HepG2 (cell line): ENCODE measurements at regions not wholly inside any gene's neighbourhood (a gene's known extent, or its start where the extent isn't known, plus 50 kb on each side); places are given as distances from the start of the nearest gene placed in this dataset.

ENCODE experiments used
- BRCA1 ChIP-seq: sonication (generic); formaldehyde crosslinking; IDR thresholded peaks from 2 replicates; pipeline ENCODE4 v1.4.0; 2020; ENCODE audit warnings: missing genetic modification reagents
- CBX5 ChIP-seq: sonication (generic); formaldehyde crosslinking; IDR thresholded peaks from 2 replicates; pipeline ENCODE4 v1.4.0; 2020; ENCODE audit warnings: missing genetic modification reagents, borderline replicate concordance
- CEBPG ChIP-seq: IDR thresholded peaks from 2 replicates; pipeline ENCODE4 v1.6.1; 2016
- GABPB1 ChIP-seq: IDR thresholded peaks from 2 replicates; pipeline ENCODE4 v1.6.1; 2016; ENCODE audit warnings: mild to moderate bottlenecking, missing genetic modification reagents, moderate library complexity, missing compliant biosample characterization
- HMG20A ChIP-seq: IDR thresholded peaks from 2 replicates; pipeline ENCODE4 v1.6.1; 2016; ENCODE audit warnings: borderline replicate concordance
- KMT2B ChIP-seq: IDR thresholded peaks from 2 replicates; pipeline ENCODE4 v1.6.1; 2016; ENCODE audit warnings: missing genetic modification reagents, missing compliant biosample characterization
- RBM39 ChIP-seq: fragments of 200-400 bp; formaldehyde crosslinking; IDR thresholded peaks from one replicate; pipeline ENCODE4 v1.6.1; 2018; ENCODE audit warnings: antibody characterized with exemption, mild to moderate bottlenecking, low read depth, low read length; ENCODE audit not compliant: poor library complexity, severe bottlenecking
- RXRB ChIP-seq: IDR thresholded peaks from 2 replicates; pipeline ENCODE4 v1.6.1; 2016; ENCODE audit warnings: borderline replicate concordance, missing genetic modification reagents, missing compliant biosample characterization
- SNRNP70 ChIP-seq: fragments of 200-400 bp; formaldehyde crosslinking; IDR thresholded peaks from 2 replicates; pipeline ENCODE4 v1.6.1; 2017; ENCODE audit warnings: mild to moderate bottlenecking, low read depth, low read length, moderate library complexity
- SOX6 ChIP-seq, 2 experiments: fragments of 450-650 bp in 1 of 2; sonication (generic) in 1 of 2; formaldehyde crosslinking in 1 of 2; IDR thresholded peaks; 2 replicates each; pipeline versions ENCODE4 v1.4.0 to v1.6.1; 2017 to 2020; ENCODE audit warnings: antibody characterized with exemption in 1 of 2, mild to moderate bottlenecking in 1 of 2, missing genetic modification reagents in 1 of 2
- TSC22D2 ChIP-seq: sonication (generic); formaldehyde crosslinking; IDR thresholded peaks from 2 replicates; pipeline ENCODE4 v1.5.1; 2020; ENCODE audit warnings: missing genetic modification reagents, mild to moderate bottlenecking, borderline replicate concordance
- ZC3H4 ChIP-seq: sonication (generic); formaldehyde crosslinking; IDR thresholded peaks from 2 replicates; pipeline ENCODE4 v1.4.0; 2020; ENCODE audit warnings: missing genetic modification reagents, borderline replicate concordance
- ZFP90 ChIP-seq: sonication (generic); formaldehyde crosslinking; IDR thresholded peaks from 2 replicates; pipeline ENCODE4 v1.8.0; 2022; ENCODE audit warnings: missing genetic modification reagents, mild to moderate bottlenecking, inconsistent platforms, borderline replicate concordance
- ZMYM2 ChIP-seq: sonication (generic); formaldehyde crosslinking; IDR thresholded peaks from 2 replicates; pipeline ENCODE4 v1.8.0; 2022; ENCODE audit warnings: mild to moderate bottlenecking, missing genetic modification reagents
- ZNF121 ChIP-seq: sonication (generic); formaldehyde crosslinking; IDR thresholded peaks from 2 replicates; pipeline ENCODE4 v1.5.0; 2020; ENCODE audit warnings: mild to moderate bottlenecking, missing genetic modification reagents
- ZNF296 ChIP-seq: sonication (generic); formaldehyde crosslinking; conservative IDR thresholded peaks from 2 replicates; pipeline ENCODE4 v1.5.0; 2020; ENCODE audit warnings: mild to moderate bottlenecking, missing genetic modification reagents
- ZNF556 ChIP-seq: sonication (generic); formaldehyde crosslinking; IDR thresholded peaks from 2 replicates; pipeline ENCODE4 v1.4.0; 2020; ENCODE audit warnings: mild to moderate bottlenecking, missing genetic modification reagents, borderline replicate concordance
- TF ChIP-seq, protein P1 (sequence below): fragments of 450-650 bp; IDR thresholded peaks from 2 replicates; pipeline ENCODE4 v1.6.1; 2016
- TF ChIP-seq, protein P2 (sequence below): sonication (generic); formaldehyde crosslinking; conservative IDR thresholded peaks from 2 replicates; pipeline ENCODE4 v1.8.0; 2022; ENCODE audit warnings: missing genetic modification reagents
- TF ChIP-seq, protein P3 (sequence below): sonication (generic); formaldehyde crosslinking; IDR thresholded peaks from 2 replicates; pipeline ENCODE4 v1.5.0; 2020; ENCODE audit warnings: mild to moderate bottlenecking, missing genetic modification reagents
- TF ChIP-seq, protein P4 (sequence below): sonication (generic); formaldehyde crosslinking; IDR thresholded peaks from 2 replicates; pipeline ENCODE4 v1.8.1; 2023; ENCODE audit warnings: missing genetic modification reagents, inconsistent platforms, borderline replicate concordance
- TF ChIP-seq, protein P5 (sequence below): sonication (generic); formaldehyde crosslinking; IDR thresholded peaks from 2 replicates; pipeline ENCODE4 v1.5.0; 2020; ENCODE audit warnings: mild to moderate bottlenecking, missing genetic modification reagents, moderate library complexity

DNA sequence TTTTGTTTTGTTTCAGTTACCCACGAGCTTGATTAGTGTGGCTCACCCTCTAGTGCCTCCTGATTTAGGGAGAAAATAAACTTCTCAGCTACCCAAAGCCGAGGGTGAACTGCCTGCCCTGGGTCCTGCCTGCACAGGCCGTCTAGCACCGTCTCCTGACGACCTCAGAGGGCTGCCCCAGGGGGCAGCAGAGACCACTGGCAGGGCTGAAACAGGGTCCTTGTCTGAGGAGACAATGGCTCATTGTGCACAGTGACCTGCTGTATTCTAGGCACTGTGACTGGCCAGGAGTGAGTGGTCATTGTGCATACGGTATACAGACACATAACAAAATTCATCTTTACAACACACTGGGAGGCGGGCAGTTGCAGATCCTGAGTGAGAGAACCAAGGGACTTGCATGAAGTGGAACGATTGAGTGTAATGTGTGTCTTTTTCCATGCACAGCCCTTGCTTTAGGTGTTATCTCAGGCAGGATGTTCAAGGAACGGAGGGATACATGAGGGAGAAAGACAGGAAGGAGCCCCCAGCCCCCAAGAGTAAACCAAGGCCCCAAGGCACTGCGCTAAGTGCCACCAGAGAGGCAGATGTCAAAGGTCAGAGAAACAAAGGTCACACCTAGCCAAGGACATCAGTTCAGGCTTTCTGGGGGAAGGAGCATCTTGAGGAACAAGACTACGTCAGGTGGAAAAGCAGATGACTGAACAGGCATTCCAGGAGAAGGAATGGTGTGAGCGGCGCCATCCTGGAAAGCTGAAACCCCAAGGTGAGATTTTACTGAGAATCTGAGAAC is 421.3 kb downstream of the LPIN1 start (continued):
- TF ChIP-seq, protein P1, sequence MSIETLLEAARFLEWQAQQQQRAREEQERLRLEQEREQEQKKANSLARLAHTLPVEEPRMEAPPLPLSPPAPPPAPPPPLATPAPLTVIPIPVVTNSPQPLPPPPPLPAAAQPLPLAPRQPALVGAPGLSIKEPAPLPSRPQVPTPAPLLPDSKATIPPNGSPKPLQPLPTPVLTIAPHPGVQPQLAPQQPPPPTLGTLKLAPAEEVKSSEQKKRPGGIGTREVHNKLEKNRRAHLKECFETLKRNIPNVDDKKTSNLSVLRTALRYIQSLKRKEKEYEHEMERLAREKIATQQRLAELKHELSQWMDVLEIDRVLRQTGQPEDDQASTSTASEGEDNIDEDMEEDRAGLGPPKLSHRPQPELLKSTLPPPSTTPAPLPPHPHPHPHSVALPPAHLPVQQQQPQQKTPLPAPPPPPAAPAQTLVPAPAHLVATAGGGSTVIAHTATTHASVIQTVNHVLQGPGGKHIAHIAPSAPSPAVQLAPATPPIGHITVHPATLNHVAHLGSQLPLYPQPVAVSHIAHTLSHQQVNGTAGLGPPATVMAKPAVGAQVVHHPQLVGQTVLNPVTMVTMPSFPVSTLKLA = no peak
- TF ChIP-seq GABPB1 (CRISPR knock-in tag) (no peak), BRCA1 (CRISPR knock-in tag) (no peak), SOX6 (IDR thresholded peaks at IDR 0.05) (no peak), SOX6 (CRISPR knock-in tag; IDR thresholded peaks at IDR 0.05) (peak; percentile 75), SNRNP70 (no peak), ZC3H4 (CRISPR knock-in tag) (no peak), HMG20A (CRISPR knock-in tag) (no peak), RBM39 (no peak), KMT2B (no peak), ZMYM2 (CRISPR knock-in tag) (no peak), CEBPG (CRISPR knock-in tag) (no peak), ZNF121 (CRISPR knock-in tag) (no peak), CBX5 (CRISPR knock-in tag) (no peak), ZFP90 (no peak), RXRB (no peak), ZNF556 (CRISPR knock-in tag) (no peak), ZNF296 (CRISPR knock-in tag) (no peak), TSC22D2 (CRISPR knock-in tag) (no peak)
- TF ChIP-seq, protein P2, sequence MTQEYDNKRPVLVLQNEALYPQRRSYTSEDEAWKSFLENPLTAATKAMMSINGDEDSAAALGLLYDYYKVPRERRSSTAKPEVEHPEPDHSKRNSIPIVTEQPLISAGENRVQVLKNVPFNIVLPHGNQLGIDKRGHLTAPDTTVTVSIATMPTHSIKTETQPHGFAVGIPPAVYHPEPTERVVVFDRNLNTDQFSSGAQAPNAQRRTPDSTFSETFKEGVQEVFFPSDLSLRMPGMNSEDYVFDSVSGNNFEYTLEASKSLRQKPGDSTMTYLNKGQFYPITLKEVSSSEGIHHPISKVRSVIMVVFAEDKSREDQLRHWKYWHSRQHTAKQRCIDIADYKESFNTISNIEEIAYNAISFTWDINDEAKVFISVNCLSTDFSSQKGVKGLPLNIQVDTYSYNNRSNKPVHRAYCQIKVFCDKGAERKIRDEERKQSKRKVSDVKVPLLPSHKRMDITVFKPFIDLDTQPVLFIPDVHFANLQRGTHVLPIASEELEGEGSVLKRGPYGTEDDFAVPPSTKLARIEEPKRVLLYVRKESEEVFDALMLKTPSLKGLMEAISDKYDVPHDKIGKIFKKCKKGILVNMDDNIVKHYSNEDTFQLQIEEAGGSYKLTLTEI (CRISPR knock-in tag) = no peak
- TF ChIP-seq, protein P3, sequence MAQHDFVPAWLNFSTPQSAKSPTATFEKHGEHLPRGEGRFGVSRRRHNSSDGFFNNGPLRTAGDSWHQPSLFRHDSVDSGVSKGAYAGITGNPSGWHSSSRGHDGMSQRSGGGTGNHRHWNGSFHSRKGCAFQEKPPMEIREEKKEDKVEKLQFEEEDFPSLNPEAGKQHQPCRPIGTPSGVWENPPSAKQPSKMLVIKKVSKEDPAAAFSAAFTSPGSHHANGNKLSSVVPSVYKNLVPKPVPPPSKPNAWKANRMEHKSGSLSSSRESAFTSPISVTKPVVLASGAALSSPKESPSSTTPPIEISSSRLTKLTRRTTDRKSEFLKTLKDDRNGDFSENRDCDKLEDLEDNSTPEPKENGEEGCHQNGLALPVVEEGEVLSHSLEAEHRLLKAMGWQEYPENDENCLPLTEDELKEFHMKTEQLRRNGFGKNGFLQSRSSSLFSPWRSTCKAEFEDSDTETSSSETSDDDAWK (CRISPR knock-in tag) = no peak
- TF ChIP-seq, protein P4, sequence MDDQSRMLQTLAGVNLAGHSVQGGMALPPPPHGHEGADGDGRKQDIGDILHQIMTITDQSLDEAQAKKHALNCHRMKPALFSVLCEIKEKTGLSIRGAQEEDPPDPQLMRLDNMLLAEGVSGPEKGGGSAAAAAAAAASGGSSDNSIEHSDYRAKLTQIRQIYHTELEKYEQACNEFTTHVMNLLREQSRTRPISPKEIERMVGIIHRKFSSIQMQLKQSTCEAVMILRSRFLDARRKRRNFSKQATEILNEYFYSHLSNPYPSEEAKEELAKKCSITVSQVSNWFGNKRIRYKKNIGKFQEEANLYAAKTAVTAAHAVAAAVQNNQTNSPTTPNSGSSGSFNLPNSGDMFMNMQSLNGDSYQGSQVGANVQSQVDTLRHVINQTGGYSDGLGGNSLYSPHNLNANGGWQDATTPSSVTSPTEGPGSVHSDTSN = no peak
- TF ChIP-seq, protein P5, sequence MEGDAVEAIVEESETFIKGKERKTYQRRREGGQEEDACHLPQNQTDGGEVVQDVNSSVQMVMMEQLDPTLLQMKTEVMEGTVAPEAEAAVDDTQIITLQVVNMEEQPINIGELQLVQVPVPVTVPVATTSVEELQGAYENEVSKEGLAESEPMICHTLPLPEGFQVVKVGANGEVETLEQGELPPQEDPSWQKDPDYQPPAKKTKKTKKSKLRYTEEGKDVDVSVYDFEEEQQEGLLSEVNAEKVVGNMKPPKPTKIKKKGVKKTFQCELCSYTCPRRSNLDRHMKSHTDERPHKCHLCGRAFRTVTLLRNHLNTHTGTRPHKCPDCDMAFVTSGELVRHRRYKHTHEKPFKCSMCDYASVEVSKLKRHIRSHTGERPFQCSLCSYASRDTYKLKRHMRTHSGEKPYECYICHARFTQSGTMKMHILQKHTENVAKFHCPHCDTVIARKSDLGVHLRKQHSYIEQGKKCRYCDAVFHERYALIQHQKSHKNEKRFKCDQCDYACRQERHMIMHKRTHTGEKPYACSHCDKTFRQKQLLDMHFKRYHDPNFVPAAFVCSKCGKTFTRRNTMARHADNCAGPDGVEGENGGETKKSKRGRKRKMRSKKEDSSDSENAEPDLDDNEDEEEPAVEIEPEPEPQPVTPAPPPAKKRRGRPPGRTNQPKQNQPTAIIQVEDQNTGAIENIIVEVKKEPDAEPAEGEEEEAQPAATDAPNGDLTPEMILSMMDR = peak; percentile 84
